ENCODE measurements at regions not wholly inside any gene's neighbourhood (a gene's known extent, or its start where the extent isn't known, plus 50 kb on each side); places are given as distances from the start of the nearest gene placed in this dataset.

DNA sequence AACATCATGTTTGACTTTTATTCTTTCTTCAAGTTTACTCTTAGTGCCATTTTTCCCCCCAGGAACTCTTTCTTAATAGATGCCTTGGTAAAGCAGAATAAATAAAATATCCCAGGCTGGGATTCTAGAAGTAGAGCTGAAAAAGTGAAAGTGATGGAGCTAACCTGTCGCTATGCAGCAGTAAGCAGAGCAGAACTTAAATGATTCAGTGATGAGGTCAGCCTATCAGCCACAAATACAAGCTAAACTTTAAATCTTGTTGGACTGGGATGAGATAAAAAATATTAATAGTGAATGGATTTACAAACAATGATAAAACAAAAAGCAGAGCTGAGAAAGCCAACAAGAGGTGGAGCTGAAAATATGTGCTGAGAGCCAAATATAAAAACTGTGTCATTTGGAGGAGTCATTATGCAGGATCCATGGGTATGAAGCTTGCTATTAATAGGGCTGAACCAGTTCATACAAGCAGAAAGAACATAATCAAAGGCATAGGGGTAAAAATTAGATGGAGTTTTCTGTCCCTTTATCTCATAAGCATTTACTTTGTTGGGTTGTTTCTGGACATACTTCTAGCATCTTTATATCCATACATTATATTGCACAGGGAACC is 877.8 kb downstream of the EPHA7 start:
- ATAC-seq (ENCODE audit: insufficient read depth, low FRiP score), result no peak
- H3K27me3 ChIP-seq (ENCODE audit: control insufficient read depth in 3 of 3, insufficient read depth in 3 of 3, low read length in 2 of 3), result no peaks in the 10 kb centered on the region
- 82 to 83% methylated on average over 1 of the region's 1 CpG for WGBS, 2 donors
- no peak overlapping the region for H3K9ac ChIP-seq (ENCODE audit: insufficient read depth in 1 of 2, low read length in 2 of 2)
- no peak overlapping the region for H3K27ac ChIP-seq (ENCODE audit: low read depth in 1 of 2, low read length in 1 of 2)
- TF ChIP-seq, protein P1, sequence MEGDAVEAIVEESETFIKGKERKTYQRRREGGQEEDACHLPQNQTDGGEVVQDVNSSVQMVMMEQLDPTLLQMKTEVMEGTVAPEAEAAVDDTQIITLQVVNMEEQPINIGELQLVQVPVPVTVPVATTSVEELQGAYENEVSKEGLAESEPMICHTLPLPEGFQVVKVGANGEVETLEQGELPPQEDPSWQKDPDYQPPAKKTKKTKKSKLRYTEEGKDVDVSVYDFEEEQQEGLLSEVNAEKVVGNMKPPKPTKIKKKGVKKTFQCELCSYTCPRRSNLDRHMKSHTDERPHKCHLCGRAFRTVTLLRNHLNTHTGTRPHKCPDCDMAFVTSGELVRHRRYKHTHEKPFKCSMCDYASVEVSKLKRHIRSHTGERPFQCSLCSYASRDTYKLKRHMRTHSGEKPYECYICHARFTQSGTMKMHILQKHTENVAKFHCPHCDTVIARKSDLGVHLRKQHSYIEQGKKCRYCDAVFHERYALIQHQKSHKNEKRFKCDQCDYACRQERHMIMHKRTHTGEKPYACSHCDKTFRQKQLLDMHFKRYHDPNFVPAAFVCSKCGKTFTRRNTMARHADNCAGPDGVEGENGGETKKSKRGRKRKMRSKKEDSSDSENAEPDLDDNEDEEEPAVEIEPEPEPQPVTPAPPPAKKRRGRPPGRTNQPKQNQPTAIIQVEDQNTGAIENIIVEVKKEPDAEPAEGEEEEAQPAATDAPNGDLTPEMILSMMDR (IDR thresholded peaks at IDR 0.05; ENCODE audit: control extremely low read depth, extremely low read depth), result no peak
- H3K4me3 ChIP-seq, result no peak overlapping the region
- no peaks in the 10 kb centered on the region for H3K9me3 ChIP-seq (ENCODE audit: control insufficient read depth in 4 of 4, insufficient read depth in 3 of 4, low read length in 3 of 4)
- DNase-seq, result no peak
- no peaks in the 10 kb centered on the region for H3K36me3 ChIP-seq (ENCODE audit: control insufficient read depth in 4 of 4, insufficient read depth in 4 of 4, low read length in 4 of 4)
- peaks cover 0 to 3% (median 0%) of the 10 kb centered on the region in 5 donors for H3K4me1 ChIP-seq (ENCODE audit: control insufficient read depth in 5 of 5, insufficient read depth in 5 of 5, low read length in 5 of 5)

DNA sequence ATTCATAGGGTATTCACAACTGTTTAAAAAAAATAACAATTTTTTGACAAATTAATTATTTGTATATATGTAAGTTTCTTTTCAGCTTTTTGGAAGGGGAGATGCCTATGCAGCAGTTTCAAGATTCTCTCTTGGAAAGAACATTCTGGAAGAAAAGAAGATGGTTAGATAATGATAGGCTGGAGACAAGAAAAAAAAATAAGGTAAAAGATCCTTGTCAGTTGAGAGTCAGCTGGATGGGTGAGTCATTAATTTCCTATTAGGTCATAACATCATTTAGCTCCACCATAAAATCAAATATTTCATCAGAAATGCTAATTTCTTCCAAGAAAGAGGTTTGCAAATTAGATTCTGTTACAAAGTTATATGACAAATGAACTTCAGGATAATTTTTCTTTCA is 880.4 kb downstream of the EPHA7 start:
- TF ChIP-seq, protein P1 (IDR thresholded peaks at IDR 0.05; ENCODE audit: control extremely low read depth, extremely low read depth), result no peak

DNA sequence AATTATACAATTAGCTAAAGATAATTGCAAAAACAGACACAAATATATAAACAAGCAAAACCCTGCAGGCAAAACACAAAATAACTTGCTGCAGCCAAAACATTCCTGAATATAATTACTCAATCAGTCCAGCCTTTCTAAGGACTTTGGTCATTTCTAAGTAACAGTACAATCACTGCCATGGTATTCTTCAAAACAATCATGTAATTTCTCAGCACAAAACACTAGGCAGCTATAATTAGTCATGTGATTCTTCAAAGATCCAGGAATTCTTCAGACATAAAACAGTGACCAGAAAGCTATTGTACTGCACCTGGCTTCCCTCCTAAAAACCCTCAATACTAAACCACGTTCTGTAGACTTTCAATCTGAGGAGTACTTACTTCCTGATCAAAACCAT is 881.1 kb downstream of the EPHA7 start:
- Histone ChIP-seq H3K9me3 (ENCODE audit: control insufficient read depth in 4 of 4, insufficient read depth in 3 of 4, low read length in 3 of 4) (no peaks in the 10 kb centered on the region), H3K4me3 (no peak overlapping the region), H3K36me3 (ENCODE audit: control insufficient read depth in 4 of 4, insufficient read depth in 4 of 4, low read length in 4 of 4) (no peaks in the 10 kb centered on the region), H3K27ac (ENCODE audit: low read depth in 1 of 2, low read length in 1 of 2) (no peak overlapping the region), H3K9ac (ENCODE audit: insufficient read depth in 1 of 2, low read length in 2 of 2) (no peak overlapping the region), H3K4me1 (ENCODE audit: control insufficient read depth in 5 of 5, insufficient read depth in 5 of 5, low read length in 5 of 5) (no peaks in the 10 kb centered on the region), H3K27me3 (ENCODE audit: control insufficient read depth in 3 of 3, insufficient read depth in 3 of 3, low read length in 2 of 3) (no peaks in the 10 kb centered on the region)
- no peak for DNase-seq
- no peak for ATAC-seq (ENCODE audit: insufficient read depth, low FRiP score)
- 15 to 36% methylated on average over 1 of the region's 1 CpG for WGBS, 2 donors
- TF ChIP-seq, protein P1 (IDR thresholded peaks at IDR 0.05; ENCODE audit: control extremely low read depth, extremely low read depth), result no peak

More for the DNA sequence above, 880.4 kb downstream of the EPHA7 start:
- Histone ChIP-seq H3K4me1 (ENCODE audit: control insufficient read depth in 5 of 5, insufficient read depth in 5 of 5, low read length in 5 of 5) (no peaks in the 10 kb centered on the region), H3K27me3 (ENCODE audit: control insufficient read depth in 3 of 3, insufficient read depth in 3 of 3, low read length in 2 of 3) (no peaks in the 10 kb centered on the region), H3K9me3 (ENCODE audit: control insufficient read depth in 4 of 4, insufficient read depth in 3 of 4, low read length in 3 of 4) (no peaks in the 10 kb centered on the region), H3K4me3 (no peak overlapping the region), H3K27ac (ENCODE audit: low read depth in 1 of 2, low read length in 1 of 2) (no peak overlapping the region), H3K9ac (ENCODE audit: insufficient read depth in 1 of 2, low read length in 2 of 2) (no peak overlapping the region), H3K36me3 (ENCODE audit: control insufficient read depth in 4 of 4, insufficient read depth in 4 of 4, low read length in 4 of 4) (no peaks in the 10 kb centered on the region)
- DNase-seq (no peak), ATAC-seq (ENCODE audit: insufficient read depth, low FRiP score) (no peak)

DNA sequence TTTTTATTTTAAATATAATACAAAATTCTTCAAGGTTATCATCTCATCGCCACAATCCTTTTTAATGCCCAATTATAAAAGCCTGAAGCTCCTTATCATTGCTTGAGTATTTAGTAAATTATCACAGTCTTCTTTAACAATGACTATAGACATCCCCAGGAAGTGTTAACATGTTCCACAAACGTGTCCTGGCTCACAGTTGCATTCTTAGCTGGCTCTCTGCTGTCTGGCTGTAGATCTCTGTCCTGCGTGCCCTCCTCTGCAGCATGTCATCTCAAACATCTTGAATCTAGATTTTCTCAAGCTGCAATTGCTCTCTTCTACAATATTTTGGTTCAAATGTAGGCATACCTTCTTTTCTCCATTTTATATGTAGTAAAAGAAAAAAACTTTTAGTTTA is 885.2 kb downstream of the EPHA7 start:
- Histone ChIP-seq H3K4me3 (no peak overlapping the region), H3K9me3 (ENCODE audit: control insufficient read depth in 4 of 4, insufficient read depth in 3 of 4, low read length in 3 of 4) (no peaks in the 10 kb centered on the region), H3K27ac (ENCODE audit: low read depth in 1 of 2, low read length in 1 of 2) (no peak overlapping the region), H3K27me3 (ENCODE audit: control insufficient read depth in 3 of 3, insufficient read depth in 3 of 3, low read length in 2 of 3) (no peaks in the 10 kb centered on the region), H3K4me1 (ENCODE audit: control insufficient read depth in 5 of 5, insufficient read depth in 5 of 5, low read length in 5 of 5) (no peaks in the 10 kb centered on the region), H3K36me3 (ENCODE audit: control insufficient read depth in 4 of 4, insufficient read depth in 4 of 4, low read length in 4 of 4) (no peaks in the 10 kb centered on the region), H3K9ac (ENCODE audit: insufficient read depth in 1 of 2, low read length in 2 of 2) (no peak overlapping the region)
- TF ChIP-seq, protein P1 (IDR thresholded peaks at IDR 0.05; ENCODE audit: control extremely low read depth, extremely low read depth), result no peak
- WGBS, 2 donors, result 51 to 60% methylated on average over 3 of the region's 3 CpGs
- ATAC-seq (ENCODE audit: insufficient read depth, low FRiP score), result no peak
- DNase-seq, result no peak

Data from lung (tissue), 11 donors.